VCaP (cell line): ENCODE measurements at regions not wholly inside any gene's neighbourhood (a gene's known extent, or its start where the extent isn't known, plus 50 kb on each side); places are given as distances from the start of the nearest gene placed in this dataset.

Source experiments
- H3K27ac ChIP-seq: fragments of 450-650 bp; 2 replicates; pipeline ENCODE4 v1.5.1; 2017
- TF ChIP-seq, protein P1 (sequence below): fragments of 450-650 bp; conservative IDR thresholded peaks from 2 replicates; pipeline ENCODE4 v1.5.1; 2017; ENCODE audit warnings: mild to moderate bottlenecking, moderate library complexity

DNA sequence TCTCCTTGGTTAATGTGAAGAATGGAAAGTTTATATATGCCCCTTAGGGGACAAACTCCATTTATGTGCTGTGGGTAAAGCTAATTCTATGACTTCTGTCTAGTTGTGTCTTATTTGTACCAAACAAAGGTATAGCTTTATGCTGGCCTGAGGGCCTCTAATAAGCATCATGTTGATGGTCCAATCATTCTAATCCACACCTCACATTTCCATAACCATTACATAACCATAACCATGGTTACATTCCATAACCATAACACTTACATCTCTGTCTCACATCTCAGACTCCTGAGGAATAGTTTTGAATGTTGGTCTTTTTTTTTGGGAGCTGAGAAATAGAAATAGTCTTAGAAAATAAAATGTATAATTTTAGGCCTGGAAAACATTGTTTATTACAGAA lies 1097.1 kb downstream of the FLRT2 start:
- TF ChIP-seq, protein P1, sequence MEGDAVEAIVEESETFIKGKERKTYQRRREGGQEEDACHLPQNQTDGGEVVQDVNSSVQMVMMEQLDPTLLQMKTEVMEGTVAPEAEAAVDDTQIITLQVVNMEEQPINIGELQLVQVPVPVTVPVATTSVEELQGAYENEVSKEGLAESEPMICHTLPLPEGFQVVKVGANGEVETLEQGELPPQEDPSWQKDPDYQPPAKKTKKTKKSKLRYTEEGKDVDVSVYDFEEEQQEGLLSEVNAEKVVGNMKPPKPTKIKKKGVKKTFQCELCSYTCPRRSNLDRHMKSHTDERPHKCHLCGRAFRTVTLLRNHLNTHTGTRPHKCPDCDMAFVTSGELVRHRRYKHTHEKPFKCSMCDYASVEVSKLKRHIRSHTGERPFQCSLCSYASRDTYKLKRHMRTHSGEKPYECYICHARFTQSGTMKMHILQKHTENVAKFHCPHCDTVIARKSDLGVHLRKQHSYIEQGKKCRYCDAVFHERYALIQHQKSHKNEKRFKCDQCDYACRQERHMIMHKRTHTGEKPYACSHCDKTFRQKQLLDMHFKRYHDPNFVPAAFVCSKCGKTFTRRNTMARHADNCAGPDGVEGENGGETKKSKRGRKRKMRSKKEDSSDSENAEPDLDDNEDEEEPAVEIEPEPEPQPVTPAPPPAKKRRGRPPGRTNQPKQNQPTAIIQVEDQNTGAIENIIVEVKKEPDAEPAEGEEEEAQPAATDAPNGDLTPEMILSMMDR = no peak

DNA sequence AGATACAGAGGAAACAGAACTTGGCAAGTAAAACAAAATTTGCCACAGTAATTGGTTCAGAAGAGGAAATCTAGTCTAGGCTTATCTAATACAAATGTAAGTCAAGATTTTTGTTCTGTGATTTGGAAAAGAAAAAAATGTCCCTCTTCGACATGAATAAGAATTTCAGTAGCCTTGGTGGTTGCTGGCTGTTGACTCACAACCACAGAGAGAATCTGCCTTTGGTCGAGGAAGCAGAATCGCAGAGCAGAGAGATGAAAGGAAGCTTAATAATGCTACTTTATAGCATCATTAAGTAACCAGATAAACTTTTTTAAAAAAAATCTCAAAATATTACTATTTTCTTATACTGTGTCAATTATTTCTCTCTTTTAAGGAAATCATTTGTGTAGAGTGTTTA lies 1096.6 kb downstream of the FLRT2 start:
- no peak overlapping the region for H3K27ac ChIP-seq
- TF ChIP-seq, protein P1 = no peak

More for the DNA sequence above, 1097.1 kb downstream of the FLRT2 start:
- H3K27ac ChIP-seq = no peak overlapping the region

DNA sequence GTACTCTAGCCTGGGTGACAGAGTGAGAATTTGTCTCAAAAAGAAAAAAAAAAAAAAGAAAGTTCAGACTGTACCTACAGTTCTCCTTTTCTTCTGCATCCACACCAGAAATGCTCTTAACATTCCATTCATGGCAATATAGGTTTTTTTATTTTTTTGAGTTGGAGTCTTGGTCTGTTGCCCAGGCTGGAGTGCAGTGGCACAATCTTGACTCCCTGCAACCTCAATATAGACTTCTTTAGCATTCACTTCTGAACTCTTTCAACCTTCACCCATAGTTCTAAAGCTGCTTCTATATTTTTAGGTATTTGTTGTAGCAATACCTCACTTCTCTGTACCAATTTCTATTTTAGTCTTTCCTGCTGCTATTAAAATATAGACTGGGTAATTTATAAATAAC lies 1095.7 kb downstream of the FLRT2 start:
- H3K27ac ChIP-seq = no peak overlapping the region
- TF ChIP-seq, protein P1 = no peak

DNA sequence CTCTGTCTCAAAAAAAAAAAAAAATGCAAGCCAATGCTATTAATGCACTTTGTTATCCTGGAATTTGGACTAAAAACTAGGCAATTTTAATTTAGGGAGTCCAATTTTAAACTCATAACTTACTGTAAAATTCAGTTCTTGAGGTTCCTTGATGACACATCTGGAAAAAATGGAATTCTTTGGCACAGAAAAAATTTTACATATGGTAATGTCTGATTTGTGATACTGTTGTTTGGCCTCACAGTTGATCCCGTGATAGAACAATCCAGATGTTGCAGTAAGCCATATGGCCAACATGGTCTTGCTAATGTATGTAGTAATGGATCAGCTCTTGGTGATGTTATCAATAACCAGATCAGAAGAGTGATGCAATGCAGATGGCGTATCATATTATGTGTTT lies 1089.8 kb downstream of the FLRT2 start:
- no peak overlapping the region for H3K27ac ChIP-seq
- TF ChIP-seq, protein P1 = no peak

DNA sequence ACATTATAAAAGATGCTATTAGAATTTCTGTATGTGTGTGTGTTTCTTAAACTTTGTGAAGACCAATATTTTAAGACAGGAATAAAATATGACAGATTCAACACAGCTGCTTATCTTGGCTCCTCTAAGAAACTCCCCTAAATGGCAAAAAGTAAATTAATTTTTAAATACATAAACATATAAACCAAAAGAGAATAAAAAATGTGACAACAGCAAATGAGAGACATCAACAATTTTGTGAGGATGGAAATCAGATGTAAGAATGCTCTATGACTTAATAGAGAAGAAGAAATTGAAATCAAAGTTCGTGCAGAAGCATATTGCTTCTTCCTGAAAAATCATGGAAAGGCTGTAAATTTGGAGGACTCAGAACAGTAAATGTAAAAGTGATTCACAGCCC lies 1083.8 kb downstream of the FLRT2 start:
- no peak overlapping the region for H3K27ac ChIP-seq
- TF ChIP-seq, protein P1 = no peak

DNA sequence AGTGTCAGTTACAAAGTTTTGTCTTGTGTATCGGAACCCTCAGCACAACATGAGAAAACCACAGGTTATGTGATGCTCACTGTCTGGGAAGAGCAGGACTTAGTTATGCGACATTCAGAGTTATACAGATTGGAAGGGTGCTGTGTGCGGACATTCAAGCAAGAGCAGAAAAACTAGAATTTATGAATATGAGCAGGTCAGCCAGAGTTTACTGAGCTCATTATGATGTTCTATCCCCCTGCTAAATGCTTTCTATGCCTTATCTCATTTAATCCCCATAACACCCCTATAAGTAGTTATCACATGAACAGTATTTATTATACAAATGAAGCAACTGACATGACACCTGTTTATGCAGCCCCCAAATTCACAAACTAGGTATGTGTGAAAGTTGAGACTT lies 1083.2 kb downstream of the FLRT2 start:
- TF ChIP-seq, protein P1 = no peak
- no peak overlapping the region for H3K27ac ChIP-seq

DNA sequence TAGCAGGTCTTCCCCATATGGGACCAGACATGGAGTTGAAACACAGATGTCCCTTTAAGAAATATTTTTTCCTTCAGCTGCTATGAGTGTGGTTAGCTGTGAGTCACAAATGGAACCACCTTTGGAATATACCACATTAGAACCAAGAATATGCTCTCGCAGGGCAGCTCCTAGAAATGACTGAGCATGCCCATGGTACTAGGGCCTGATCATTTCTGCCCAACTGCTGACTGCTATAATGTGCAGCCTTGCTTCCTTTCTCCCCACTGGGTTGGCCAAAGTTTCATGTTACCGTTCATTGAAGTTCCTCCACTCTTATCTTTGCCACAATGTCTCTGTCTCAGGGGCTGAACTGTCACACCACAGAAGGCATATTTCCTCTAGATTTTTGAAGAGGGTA lies 1074.6 kb downstream of the FLRT2 start:
- H3K27ac ChIP-seq = no peak overlapping the region
- TF ChIP-seq, protein P1 = no peak

DNA sequence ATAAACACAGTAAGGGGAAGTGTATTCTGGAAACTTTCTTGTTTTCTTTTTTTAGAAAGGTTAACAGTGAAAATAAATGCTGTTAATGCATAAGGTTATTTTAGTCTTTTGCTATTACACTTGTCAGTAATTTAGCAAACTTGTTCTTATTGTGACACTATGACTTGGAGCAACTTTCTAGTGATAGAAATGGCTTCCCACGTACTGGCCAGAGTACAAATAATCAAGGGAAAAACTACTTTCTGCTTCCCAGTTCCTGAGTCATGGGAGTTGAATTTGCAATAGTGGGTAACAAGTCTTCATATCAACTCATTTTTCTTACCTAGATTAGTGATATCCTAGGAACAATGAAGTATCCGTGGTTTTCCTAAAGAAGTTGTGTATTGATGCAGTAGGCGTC lies 1072.3 kb downstream of the FLRT2 start:
- no peak overlapping the region for H3K27ac ChIP-seq
- TF ChIP-seq, protein P1 = no peak
